ENCODE measurements at regions not wholly inside any gene's neighbourhood (a gene's known extent, or its start where the extent isn't known, plus 50 kb on each side); places are given as distances from the start of the nearest gene placed in this dataset.

DNA sequence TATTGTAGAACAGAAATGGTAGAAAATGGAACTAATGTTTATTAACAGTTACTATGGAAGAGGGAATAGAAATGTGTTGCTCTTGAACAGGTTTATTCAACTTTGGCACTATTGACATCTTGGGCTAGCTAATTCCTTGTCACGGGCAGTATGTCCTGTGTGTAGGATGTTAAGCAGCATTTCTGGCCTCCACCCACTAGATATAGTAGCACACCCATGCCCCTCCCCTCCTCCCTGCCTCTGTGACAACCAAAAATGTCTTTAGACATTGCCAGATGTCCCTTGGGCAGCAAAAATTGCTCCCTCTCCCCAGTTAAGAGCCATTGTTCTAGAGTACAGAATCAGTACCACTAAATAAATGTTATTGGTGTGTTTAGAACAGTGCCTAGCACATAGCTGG is 91.4 kb upstream of the TPTE start:
- H3K27me3 ChIP-seq (ENCODE audit: insufficient read depth) = 0 out of 2 replicates have a peak, but pooled peaks cover 3% of the 10 kb centered on the region
- DNase-seq (ENCODE audit: low spot score) = no peak
- Mint-ChIP-seq H3K9me3 (peaks cover 10% of the 10 kb centered on the region), H3K4me1 (no peaks in the 10 kb centered on the region), H3K27ac (no peak overlapping the region), H3K36me3 (ENCODE audit: low read depth) (peaks cover 7% of the 10 kb centered on the region), H3K4me3 (no peak overlapping the region), H3K27me3 (ENCODE audit: insufficient read depth, low read depth, poor library complexity) (no peaks in the 10 kb centered on the region)
- no peaks in the 10 kb centered on the region for H3K79me2 ChIP-seq (replicated peaks; ENCODE audit: insufficient read depth)
- H3K4me2 ChIP-seq = no peak overlapping the region
- H2AFZ ChIP-seq = no peak overlapping the region
- H3K27ac ChIP-seq (ENCODE audit: low read depth) = no peak overlapping the region
- H4K20me1 ChIP-seq (replicated peaks; ENCODE audit: insufficient read depth) = no peaks in the 10 kb centered on the region
- no peak for TF ChIP-seq EZH2 (IDR thresholded peaks at IDR 0.05; ENCODE audit: low read depth, unreplicated experiment)
- TF ChIP-seq ZNF114 (CRISPR knock-in tag; IDR thresholded peaks at IDR 0.05) = no peak
- TF ChIP-seq EZH2phosphoT487 (IDR thresholded peaks at IDR 0.05; ENCODE audit: unreplicated experiment) = no peak
- TF ChIP-seq, protein P1, sequence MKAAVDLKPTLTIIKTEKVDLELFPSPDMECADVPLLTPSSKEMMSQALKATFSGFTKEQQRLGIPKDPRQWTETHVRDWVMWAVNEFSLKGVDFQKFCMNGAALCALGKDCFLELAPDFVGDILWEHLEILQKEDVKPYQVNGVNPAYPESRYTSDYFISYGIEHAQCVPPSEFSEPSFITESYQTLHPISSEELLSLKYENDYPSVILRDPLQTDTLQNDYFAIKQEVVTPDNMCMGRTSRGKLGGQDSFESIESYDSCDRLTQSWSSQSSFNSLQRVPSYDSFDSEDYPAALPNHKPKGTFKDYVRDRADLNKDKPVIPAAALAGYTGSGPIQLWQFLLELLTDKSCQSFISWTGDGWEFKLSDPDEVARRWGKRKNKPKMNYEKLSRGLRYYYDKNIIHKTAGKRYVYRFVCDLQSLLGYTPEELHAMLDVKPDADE (IDR thresholded peaks at IDR 0.05) = no peak
- no peak for TF ChIP-seq NANOG (IDR thresholded peaks at IDR 0.05; ENCODE audit: borderline replicate concordance)
- TF ChIP-seq STAT1 (IDR thresholded peaks at IDR 0.05; ENCODE audit: unreplicated experiment) = no peak
- TF ChIP-seq ZNF331 (CRISPR knock-in tag; IDR thresholded peaks at IDR 0.05; ENCODE audit: low read depth) = no peak
- TF ChIP-seq, protein P2, sequence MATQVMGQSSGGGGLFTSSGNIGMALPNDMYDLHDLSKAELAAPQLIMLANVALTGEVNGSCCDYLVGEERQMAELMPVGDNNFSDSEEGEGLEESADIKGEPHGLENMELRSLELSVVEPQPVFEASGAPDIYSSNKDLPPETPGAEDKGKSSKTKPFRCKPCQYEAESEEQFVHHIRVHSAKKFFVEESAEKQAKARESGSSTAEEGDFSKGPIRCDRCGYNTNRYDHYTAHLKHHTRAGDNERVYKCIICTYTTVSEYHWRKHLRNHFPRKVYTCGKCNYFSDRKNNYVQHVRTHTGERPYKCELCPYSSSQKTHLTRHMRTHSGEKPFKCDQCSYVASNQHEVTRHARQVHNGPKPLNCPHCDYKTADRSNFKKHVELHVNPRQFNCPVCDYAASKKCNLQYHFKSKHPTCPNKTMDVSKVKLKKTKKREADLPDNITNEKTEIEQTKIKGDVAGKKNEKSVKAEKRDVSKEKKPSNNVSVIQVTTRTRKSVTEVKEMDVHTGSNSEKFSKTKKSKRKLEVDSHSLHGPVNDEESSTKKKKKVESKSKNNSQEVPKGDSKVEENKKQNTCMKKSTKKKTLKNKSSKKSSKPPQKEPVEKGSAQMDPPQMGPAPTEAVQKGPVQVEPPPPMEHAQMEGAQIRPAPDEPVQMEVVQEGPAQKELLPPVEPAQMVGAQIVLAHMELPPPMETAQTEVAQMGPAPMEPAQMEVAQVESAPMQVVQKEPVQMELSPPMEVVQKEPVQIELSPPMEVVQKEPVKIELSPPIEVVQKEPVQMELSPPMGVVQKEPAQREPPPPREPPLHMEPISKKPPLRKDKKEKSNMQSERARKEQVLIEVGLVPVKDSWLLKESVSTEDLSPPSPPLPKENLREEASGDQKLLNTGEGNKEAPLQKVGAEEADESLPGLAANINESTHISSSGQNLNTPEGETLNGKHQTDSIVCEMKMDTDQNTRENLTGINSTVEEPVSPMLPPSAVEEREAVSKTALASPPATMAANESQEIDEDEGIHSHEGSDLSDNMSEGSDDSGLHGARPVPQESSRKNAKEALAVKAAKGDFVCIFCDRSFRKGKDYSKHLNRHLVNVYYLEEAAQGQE (IDR thresholded peaks at IDR 0.05; ENCODE audit: unreplicated experiment) = no peak
- TF ChIP-seq JUNB (IDR thresholded peaks at IDR 0.05; ENCODE audit: unreplicated experiment) = no peak
- TF ChIP-seq, protein P3, sequence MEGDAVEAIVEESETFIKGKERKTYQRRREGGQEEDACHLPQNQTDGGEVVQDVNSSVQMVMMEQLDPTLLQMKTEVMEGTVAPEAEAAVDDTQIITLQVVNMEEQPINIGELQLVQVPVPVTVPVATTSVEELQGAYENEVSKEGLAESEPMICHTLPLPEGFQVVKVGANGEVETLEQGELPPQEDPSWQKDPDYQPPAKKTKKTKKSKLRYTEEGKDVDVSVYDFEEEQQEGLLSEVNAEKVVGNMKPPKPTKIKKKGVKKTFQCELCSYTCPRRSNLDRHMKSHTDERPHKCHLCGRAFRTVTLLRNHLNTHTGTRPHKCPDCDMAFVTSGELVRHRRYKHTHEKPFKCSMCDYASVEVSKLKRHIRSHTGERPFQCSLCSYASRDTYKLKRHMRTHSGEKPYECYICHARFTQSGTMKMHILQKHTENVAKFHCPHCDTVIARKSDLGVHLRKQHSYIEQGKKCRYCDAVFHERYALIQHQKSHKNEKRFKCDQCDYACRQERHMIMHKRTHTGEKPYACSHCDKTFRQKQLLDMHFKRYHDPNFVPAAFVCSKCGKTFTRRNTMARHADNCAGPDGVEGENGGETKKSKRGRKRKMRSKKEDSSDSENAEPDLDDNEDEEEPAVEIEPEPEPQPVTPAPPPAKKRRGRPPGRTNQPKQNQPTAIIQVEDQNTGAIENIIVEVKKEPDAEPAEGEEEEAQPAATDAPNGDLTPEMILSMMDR (conservative IDR thresholded peaks at IDR 0.05; ENCODE audit: low read depth in 2 of 2) = no peak
- TF ChIP-seq POLR2AphosphoS5 (IDR thresholded peaks at IDR 0.05; ENCODE audit: low read depth) = no peak
- TF ChIP-seq, protein P4, sequence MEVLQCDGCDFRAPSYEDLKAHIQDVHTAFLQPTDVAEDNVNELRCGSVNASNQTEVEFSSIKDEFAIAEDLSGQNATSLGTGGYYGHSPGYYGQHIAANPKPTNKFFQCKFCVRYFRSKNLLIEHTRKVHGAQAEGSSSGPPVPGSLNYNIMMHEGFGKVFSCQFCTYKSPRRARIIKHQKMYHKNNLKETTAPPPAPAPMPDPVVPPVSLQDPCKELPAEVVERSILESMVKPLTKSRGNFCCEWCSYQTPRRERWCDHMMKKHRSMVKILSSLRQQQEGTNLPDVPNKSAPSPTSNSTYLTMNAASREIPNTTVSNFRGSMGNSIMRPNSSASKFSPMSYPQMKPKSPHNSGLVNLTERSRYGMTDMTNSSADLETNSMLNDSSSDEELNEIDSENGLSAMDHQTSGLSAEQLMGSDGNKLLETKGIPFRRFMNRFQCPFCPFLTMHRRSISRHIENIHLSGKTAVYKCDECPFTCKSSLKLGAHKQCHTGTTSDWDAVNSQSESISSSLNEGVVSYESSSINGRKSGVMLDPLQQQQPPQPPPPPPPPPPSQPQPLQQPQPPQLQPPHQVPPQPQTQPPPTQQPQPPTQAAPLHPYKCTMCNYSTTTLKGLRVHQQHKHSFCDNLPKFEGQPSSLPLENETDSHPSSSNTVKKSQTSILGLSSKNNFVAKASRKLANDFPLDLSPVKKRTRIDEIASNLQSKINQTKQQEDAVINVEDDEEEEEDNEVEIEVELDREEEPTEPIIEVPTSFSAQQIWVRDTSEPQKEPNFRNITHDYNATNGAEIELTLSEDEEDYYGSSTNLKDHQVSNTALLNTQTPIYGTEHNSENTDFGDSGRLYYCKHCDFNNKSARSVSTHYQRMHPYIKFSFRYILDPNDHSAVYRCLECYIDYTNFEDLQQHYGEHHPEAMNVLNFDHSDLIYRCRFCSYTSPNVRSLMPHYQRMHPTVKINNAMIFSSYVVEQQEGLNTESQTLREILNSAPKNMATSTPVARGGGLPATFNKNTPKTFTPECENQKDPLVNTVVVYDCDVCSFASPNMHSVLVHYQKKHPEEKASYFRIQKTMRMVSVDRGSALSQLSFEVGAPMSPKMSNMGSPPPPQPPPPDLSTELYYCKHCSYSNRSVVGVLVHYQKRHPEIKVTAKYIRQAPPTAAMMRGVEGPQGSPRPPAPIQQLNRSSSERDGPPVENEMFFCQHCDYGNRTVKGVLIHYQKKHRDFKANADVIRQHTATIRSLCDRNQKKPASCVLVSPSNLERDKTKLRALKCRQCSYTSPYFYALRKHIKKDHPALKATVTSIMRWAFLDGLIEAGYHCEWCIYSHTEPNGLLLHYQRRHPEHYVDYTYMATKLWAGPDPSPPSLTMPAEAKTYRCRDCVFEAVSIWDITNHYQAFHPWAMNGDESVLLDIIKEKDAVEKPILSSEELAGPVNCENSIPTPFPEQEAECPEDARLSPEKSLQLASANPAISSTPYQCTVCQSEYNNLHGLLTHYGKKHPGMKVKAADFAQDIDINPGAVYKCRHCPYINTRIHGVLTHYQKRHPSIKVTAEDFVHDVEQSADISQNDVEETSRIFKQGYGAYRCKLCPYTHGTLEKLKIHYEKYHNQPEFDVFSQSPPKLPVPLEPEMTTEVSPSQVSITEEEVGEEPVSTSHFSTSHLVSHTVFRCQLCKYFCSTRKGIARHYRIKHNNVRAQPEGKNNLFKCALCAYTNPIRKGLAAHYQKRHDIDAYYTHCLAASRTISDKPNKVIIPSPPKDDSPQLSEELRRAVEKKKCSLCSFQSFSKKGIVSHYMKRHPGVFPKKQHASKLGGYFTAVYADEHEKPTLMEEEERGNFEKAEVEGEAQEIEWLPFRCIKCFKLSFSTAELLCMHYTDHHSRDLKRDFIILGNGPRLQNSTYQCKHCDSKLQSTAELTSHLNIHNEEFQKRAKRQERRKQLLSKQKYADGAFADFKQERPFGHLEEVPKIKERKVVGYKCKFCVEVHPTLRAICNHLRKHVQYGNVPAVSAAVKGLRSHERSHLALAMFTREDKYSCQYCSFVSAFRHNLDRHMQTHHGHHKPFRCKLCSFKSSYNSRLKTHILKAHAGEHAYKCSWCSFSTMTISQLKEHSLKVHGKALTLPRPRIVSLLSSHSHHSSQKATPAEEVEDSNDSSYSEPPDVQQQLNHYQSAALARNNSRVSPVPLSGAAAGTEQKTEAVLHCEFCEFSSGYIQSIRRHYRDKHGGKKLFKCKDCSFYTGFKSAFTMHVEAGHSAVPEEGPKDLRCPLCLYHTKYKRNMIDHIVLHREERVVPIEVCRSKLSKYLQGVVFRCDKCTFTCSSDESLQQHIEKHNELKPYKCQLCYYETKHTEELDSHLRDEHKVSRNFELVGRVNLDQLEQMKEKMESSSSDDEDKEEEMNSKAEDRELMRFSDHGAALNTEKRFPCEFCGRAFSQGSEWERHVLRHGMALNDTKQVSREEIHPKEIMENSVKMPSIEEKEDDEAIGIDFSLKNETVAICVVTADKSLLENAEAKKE (CRISPR knock-in tag; IDR thresholded peaks at IDR 0.05) = no peak
- no peak for TF ChIP-seq CREB1 (CRISPR knock-in tag; IDR thresholded peaks at IDR 0.05; ENCODE audit: low read depth)
- no peaks in the 10 kb centered on the region for H3K4me1 ChIP-seq (ENCODE audit: insufficient read depth)
- no peak for ATAC-seq
- peaks cover 35% of the 10 kb centered on the region for H3K36me3 ChIP-seq (ENCODE audit: insufficient read depth)
- H3F3A ChIP-seq (replicated peaks; ENCODE audit: low read depth) = no peaks in the 10 kb centered on the region
- no peak overlapping the region for H3K4me3 ChIP-seq
- H3K9me2 ChIP-seq (ENCODE audit: insufficient read depth) = no peaks in the 10 kb centered on the region; the same call in 1 of the 2 replicates
